ENCODE measurements at regions not wholly inside any gene's neighbourhood (a gene's known extent, or its start where the extent isn't known, plus 50 kb on each side); places are given as distances from the start of the nearest gene placed in this dataset.

GRCh38 chr13:62924395-62924794, 1508.7 kb upstream of the PCDH20 start:
- no peaks in the 10 kb centered on the region for H3K27me3 Mint-ChIP-seq
- no peak overlapping the region for H3K27ac Mint-ChIP-seq
- no peak overlapping the region for H3K4me3 Mint-ChIP-seq
- DNase-seq (no peak), ATAC-seq (ENCODE audit: low read depth in 2 of 2) (no peak)
- no peaks in the 10 kb centered on the region for H3K4me1 Mint-ChIP-seq
- no peaks in the 10 kb centered on the region for H3K36me3 Mint-ChIP-seq
- H3K9me3 Mint-ChIP-seq = peaks cover 0 to 6% (median 0%) of the 10 kb centered on the region in 7 donors

- Mint-ChIP-seq H3K9me3 (peaks cover 0 to 2% (median 0%) of the 10 kb centered on the region in 7 donors), H3K27ac (no peak overlapping the region), H3K4me1 (no peaks in the 10 kb centered on the region), H3K4me3 (no peak overlapping the region), H3K27me3 (no peaks in the 10 kb centered on the region), H3K36me3 (no peaks in the 10 kb centered on the region)
- ATAC-seq (ENCODE audit: low read depth in 2 of 2) (no peak), DNase-seq (no peak)
Measured at GRCh38 chr13:62920159-62920558, 1504.5 kb upstream of the PCDH20 start.

GRCh38 chr13:62919491-62919890, 1503.8 kb upstream of the PCDH20 start:
- no peak for ATAC-seq (ENCODE audit: low read depth in 2 of 2)
- Mint-ChIP-seq H3K27me3 (no peaks in the 10 kb centered on the region), H3K27ac (no peak overlapping the region), H3K4me1 (no peaks in the 10 kb centered on the region), H3K4me3 (no peak overlapping the region), H3K9me3 (peaks cover 0 to 4% (median 0%) of the 10 kb centered on the region in 7 donors), H3K36me3 (no peaks in the 10 kb centered on the region)
- no peak for DNase-seq

- Mint-ChIP-seq H3K27ac (no peak overlapping the region), H3K4me3 (no peak overlapping the region), H3K27me3 (no peaks in the 10 kb centered on the region), H3K36me3 (no peaks in the 10 kb centered on the region), H3K4me1 (no peaks in the 10 kb centered on the region), H3K9me3 (peaks cover 0 to 9% (median 1%) of the 10 kb centered on the region in 7 donors)
- ATAC-seq (ENCODE audit: low read depth in 2 of 2) (no peak), DNase-seq (no peak)
Measured at GRCh38 chr13:62910541-62911060, 1495.0 kb upstream of the PCDH20 start.

- peaks cover 0 to 4% (median 2%) of the 10 kb centered on the region in 7 donors for H3K9me3 Mint-ChIP-seq
- H3K4me1 Mint-ChIP-seq = no peaks in the 10 kb centered on the region
- H3K4me3 Mint-ChIP-seq = no peak overlapping the region
- no peak overlapping the region for H3K27ac Mint-ChIP-seq
- ATAC-seq (ENCODE audit: low read depth in 2 of 2) (no peak), DNase-seq (no peak)
- no peaks in the 10 kb centered on the region for H3K27me3 Mint-ChIP-seq
- no peaks in the 10 kb centered on the region for H3K36me3 Mint-ChIP-seq
Measured at GRCh38 chr13:62908321-62908720, 1492.7 kb upstream of the PCDH20 start.

GRCh38 chr13:62906896-62907295, 1491.2 kb upstream of the PCDH20 start:
- no peak overlapping the region for H3K27ac Mint-ChIP-seq
- H3K27me3 Mint-ChIP-seq = no peaks in the 10 kb centered on the region
- ATAC-seq (ENCODE audit: low read depth in 2 of 2) = no peak

GRCh38 chr13:62906469-62906868, 1490.8 kb upstream of the PCDH20 start:
- peaks cover 0 to 5% (median 2%) of the 10 kb centered on the region in 7 donors for H3K9me3 Mint-ChIP-seq

More at GRCh38 chr13:62906896-62907295, 1491.2 kb upstream of the PCDH20 start:
- no peaks in the 10 kb centered on the region for H3K4me1 Mint-ChIP-seq
- H3K36me3 Mint-ChIP-seq = no peaks in the 10 kb centered on the region
- DNase-seq = no peak
- H3K4me3 Mint-ChIP-seq = no peak overlapping the region
- H3K9me3 Mint-ChIP-seq = peaks cover 0 to 5% (median 2%) of the 10 kb centered on the region in 7 donors

GRCh38 chr13:62887046-62887445, 1471.4 kb upstream of the PCDH20 start:
- H3K36me3 Mint-ChIP-seq = no peaks in the 10 kb centered on the region
- no peak overlapping the region for H3K27ac Mint-ChIP-seq
- no peaks in the 10 kb centered on the region for H3K27me3 Mint-ChIP-seq
- no peaks in the 10 kb centered on the region for H3K4me1 Mint-ChIP-seq
- no peak overlapping the region for H3K4me3 Mint-ChIP-seq
- peaks cover 0 to 11% (median 5%) of the 10 kb centered on the region in 7 donors for H3K9me3 Mint-ChIP-seq
- ATAC-seq (ENCODE audit: low read depth in 2 of 2) (no peak), DNase-seq (no peak)

More at GRCh38 chr13:62906469-62906868, 1490.8 kb upstream of the PCDH20 start:
- DNase-seq (no peak), ATAC-seq (ENCODE audit: low read depth in 2 of 2) (no peak)
- no peak overlapping the region for H3K27ac Mint-ChIP-seq
- H3K4me3 Mint-ChIP-seq = no peak overlapping the region
- no peaks in the 10 kb centered on the region for H3K4me1 Mint-ChIP-seq
- H3K36me3 Mint-ChIP-seq = no peaks in the 10 kb centered on the region
- no peaks in the 10 kb centered on the region for H3K27me3 Mint-ChIP-seq

GRCh38 chr13:62879071-62879470, 1463.4 kb upstream of the PCDH20 start:
- Mint-ChIP-seq H3K27me3 (no peaks in the 10 kb centered on the region), H3K4me3 (no peak overlapping the region), H3K27ac (no peak overlapping the region), H3K4me1 (no peaks in the 10 kb centered on the region), H3K9me3 (peaks cover 0 to 24% (median 7%) of the 10 kb centered on the region in 7 donors), H3K36me3 (no peaks in the 10 kb centered on the region)
- ATAC-seq (ENCODE audit: low read depth in 2 of 2) (no peak), DNase-seq (no peak)

- Mint-ChIP-seq H3K4me3 (no peak overlapping the region), H3K4me1 (no peaks in the 10 kb centered on the region)
Measured at GRCh38 chr13:62875118-62875640, 1459.5 kb upstream of the PCDH20 start.

GRCh38 chr13:62850331-62850730, 1434.7 kb upstream of the PCDH20 start:
- DNase-seq = no peak
- H3K36me3 Mint-ChIP-seq = no peaks in the 10 kb centered on the region
- peaks cover 0 to 3% (median 0%) of the 10 kb centered on the region in 7 donors for H3K9me3 Mint-ChIP-seq
- H3K4me3 Mint-ChIP-seq = no peak overlapping the region
- no peaks in the 10 kb centered on the region for H3K27me3 Mint-ChIP-seq
- no peak overlapping the region for H3K27ac Mint-ChIP-seq
- no peak for ATAC-seq (ENCODE audit: low read depth in 2 of 2)
- H3K4me1 Mint-ChIP-seq = no peaks in the 10 kb centered on the region

More at GRCh38 chr13:62875118-62875640, 1459.5 kb upstream of the PCDH20 start:
- ATAC-seq (ENCODE audit: low read depth in 2 of 2) (no peak), DNase-seq (no peak)
- no peak overlapping the region for H3K27ac Mint-ChIP-seq
- no peaks in the 10 kb centered on the region for H3K27me3 Mint-ChIP-seq
- no peaks in the 10 kb centered on the region for H3K36me3 Mint-ChIP-seq
- peaks cover 0 to 14% (median 5%) of the 10 kb centered on the region in 7 donors for H3K9me3 Mint-ChIP-seq

- ATAC-seq (ENCODE audit: low read depth in 2 of 2) = no peak
- no peaks in the 10 kb centered on the region for H3K36me3 Mint-ChIP-seq
Measured at GRCh38 chr13:62847520-62847919, 1431.9 kb upstream of the PCDH20 start.

GRCh38 chr13:62846302-62846701, 1430.7 kb upstream of the PCDH20 start:
- H3K4me3 Mint-ChIP-seq = no peak overlapping the region
- H3K9me3 Mint-ChIP-seq = peaks cover 0 to 5% (median 0%) of the 10 kb centered on the region in 7 donors
- no peaks in the 10 kb centered on the region for H3K27me3 Mint-ChIP-seq
- no peaks in the 10 kb centered on the region for H3K4me1 Mint-ChIP-seq
- H3K36me3 Mint-ChIP-seq = no peaks in the 10 kb centered on the region
- H3K27ac Mint-ChIP-seq = no peak overlapping the region
- no peak for ATAC-seq (ENCODE audit: low read depth in 2 of 2)
- DNase-seq = no peak

More at GRCh38 chr13:62847520-62847919, 1431.9 kb upstream of the PCDH20 start:
- Mint-ChIP-seq H3K4me1 (no peaks in the 10 kb centered on the region), H3K4me3 (no peak overlapping the region), H3K9me3 (peaks cover 0 to 6% (median 0%) of the 10 kb centered on the region in 7 donors), H3K27me3 (no peaks in the 10 kb centered on the region), H3K27ac (no peak overlapping the region)
- DNase-seq = no peak

- Mint-ChIP-seq H3K36me3 (no peaks in the 10 kb centered on the region), H3K4me1 (no peaks in the 10 kb centered on the region), H3K4me3 (no peak overlapping the region), H3K27me3 (no peaks in the 10 kb centered on the region), H3K9me3 (peaks cover 0 to 2% (median 0%) of the 10 kb centered on the region in 7 donors), H3K27ac (no peak overlapping the region)
- DNase-seq (no peak), ATAC-seq (ENCODE audit: low read depth in 2 of 2) (no peak)
Measured at GRCh38 chr13:62839338-62839737, 1423.7 kb upstream of the PCDH20 start.
